Neural cell (in vitro differentiated cells): ENCODE measurements at regions not wholly inside any gene's neighbourhood (a gene's known extent, or its start where the extent isn't known, plus 50 kb on each side); places are given as distances from the start of the nearest gene placed in this dataset.

Source experiments
- CTCF ChIP-seq: fragments of 450-650 bp; IDR thresholded peaks from 2 replicates; pipeline ENCODE4 v1.5.1; 2014; ENCODE audit warnings: antibody characterized with exemption, mild to moderate bottlenecking, moderate library complexity; ENCODE audit not compliant: poor library complexity, severe bottlenecking
- EP300 ChIP-seq: fragments of 450-650 bp; conservative IDR thresholded peaks from 2 replicates; pipeline ENCODE4 v1.6.1; 2014; ENCODE audit warnings: antibody characterized with exemption, mild to moderate bottlenecking, moderate library complexity; ENCODE audit not compliant: poor library complexity, severe bottlenecking
- EZH2 ChIP-seq: fragments of 200-600, 300-800 bp; shearing (Covaris generic), sonication (generic); IDR thresholded peaks from 2 replicates; pipeline ENCODE4 v1.6.1; 2014; ENCODE audit warnings: antibody characterized with exemption, low read length, borderline replicate concordance, mild to moderate bottlenecking; ENCODE audit not compliant: insufficient read depth, poor library complexity, severe bottlenecking
- MXI1 ChIP-seq: fragments of 450-650 bp; conservative IDR thresholded peaks from 2 replicates; pipeline ENCODE4 v1.6.1; 2014; ENCODE audit warnings: antibody characterized with exemption, mild to moderate bottlenecking; ENCODE audit not compliant: poor library complexity, severe bottlenecking
- POLR2AphosphoS5 ChIP-seq: IDR thresholded peaks from 2 replicates; pipeline ENCODE4 v1.6.1; 2012
- RAD21 ChIP-seq: fragments of 450-650 bp; conservative IDR thresholded peaks from 2 replicates; pipeline ENCODE4 v1.6.1; 2014; ENCODE audit warnings: antibody characterized with exemption, mild to moderate bottlenecking, moderate library complexity
- TAF1 ChIP-seq: IDR thresholded peaks from 2 replicates; pipeline ENCODE4 v1.6.1; 2012; ENCODE audit warnings: low read depth

- TF ChIP-seq EZH2 (no peak), CTCF (no peak), POLR2AphosphoS5 (no peak), EP300 (no peak), TAF1 (no peak), RAD21 (no peak), MXI1 (no peak)
Measured at GRCh38 chr11:106461839-106462545, 384.5 kb downstream of the AASDHPPT start.
